Spleen (tissue), 11 donors: ENCODE measurements at regions not wholly inside any gene's neighbourhood (a gene's known extent, or its start where the extent isn't known, plus 50 kb on each side); places are given as distances from the start of the nearest gene placed in this dataset.

Experiments used
- DNase-seq: peaks from one replicate; pipeline ENCODE4 v3.0.0-alpha.2; 2020
- H3K27ac ChIP-seq, 8 donors: fragments of 200-600 bp; sonication (generic) in 7 of 8; 1 replicate in 4 of 8; 2 replicates in 4 of 8; pipeline versions ENCODE4 v1.5.0 to v1.8.0; 2016 to 2021; ENCODE audit warnings: inconsistent platforms in 4 of 8, mild to moderate bottlenecking in 4 of 8, moderate library complexity in 1 of 8
- H3K27me3 ChIP-seq, 7 donors: fragments of 200-600 bp; sonication (generic) in 6 of 7; replicated peaks in 1 of 7; 1 replicate in 4 of 7; 2 replicates in 3 of 7; pipeline versions ENCODE4 v1.5.0 to v1.8.0; 2016 to 2021; ENCODE audit warnings: inconsistent platforms in 3 of 7, mild to moderate bottlenecking in 1 of 7
- H3K36me3 ChIP-seq, 6 donors: fragments of 200-600 bp; sonication (generic) in 5 of 6; 1 replicate in 4 of 6; 2 replicates in 2 of 6; pipeline versions ENCODE4 v1.5.0 to v1.8.0; 2016 to 2021; ENCODE audit warnings: inconsistent platforms in 2 of 6
- H3K4me1 ChIP-seq, 6 donors: fragments of 200-600 bp; sonication (generic) in 5 of 6; 1 replicate in 3 of 6; 2 replicates in 3 of 6; pipeline versions ENCODE4 v1.5.0 to v1.8.0; 2016 to 2021; ENCODE audit warnings: inconsistent platforms in 3 of 6
- H3K4me3 ChIP-seq, 8 donors: fragments of 200-600 bp; sonication (generic) in 7 of 8; 1 replicate in 4 of 8; 2 replicates in 4 of 8; pipeline versions ENCODE4 v1.5.0 to v1.8.0; 2016 to 2021; ENCODE audit warnings: inconsistent platforms in 4 of 8, mild to moderate bottlenecking in 4 of 8, moderate library complexity in 2 of 8
- H3K9me3 ChIP-seq, 8 donors: fragments of 200-600 bp; sonication (generic) in 7 of 8; 1 replicate in 4 of 8; 2 replicates in 4 of 8; pipeline versions ENCODE4 v1.5.0 to v1.8.0; 2016 to 2021; ENCODE audit warnings: inconsistent platforms in 4 of 8
- CTCF ChIP-seq, 11 experiments: fragments of 200-600 bp in 7 of 11; fragments of 450-650 bp in 4 of 11; sonication (generic) in 4 of 11; IDR thresholded peaks in 8 of 11; conservative IDR thresholded peaks in 3 of 11; 1 replicate in 7 of 11; 2 replicates in 4 of 11; pipeline versions ENCODE4 v1.4.0 to v1.8.0; 2016 to 2021; ENCODE audit warnings: antibody characterized with exemption in 11 of 11, inconsistent platforms in 4 of 11, mild to moderate bottlenecking in 1 of 11
- POLR2A ChIP-seq, 3 donors: fragments of 450-650 bp; IDR thresholded peaks; one replicate each; pipeline ENCODE4 v1.5.1; 2017; ENCODE audit warnings: antibody characterized with exemption in 3 of 3, mild to moderate bottlenecking in 1 of 3
- POLR2AphosphoS5 ChIP-seq, 3 donors: sonication (generic); formaldehyde crosslinking; IDR thresholded peaks; one replicate each; pipeline ENCODE4 v1.5.1; 2017; ENCODE audit warnings: antibody characterized with exemption in 3 of 3
- WGBS, 5 donors: extraction: QIAGEN DNeasy Blood & Tissue Kit in 3 of 5; methylation state at CpG; one replicate each; pipeline versions ENCODE4 v1.1.5 to v1.1.7; 2013 to 2018; 5-methylcytosine and 5-hydroxymethylcytosine counted together
- intact Hi-C: fragments of 100-400 bp; cut with DNase I; formaldehyde crosslinking; loops from one replicate; pipeline ENCODE4 v1.15.0; 2023; ENCODE audit warnings: low total_unique reads
- donor health status: healthy with polysubstance abuse.
- donor health status: DM: no; HTN: no; CAD: no; lungs with moderate emphysema.
- donor health status: DM: no; HTN: no; CAD: no.
- donor health status: Bipolar disorder and iron deficiency.
- donor health status: healthy.
- donor health status: DM: no; HTN: no; CAD: no.
- donor health status: DM: yes; HTN: yes; CAD: no.

DNA sequence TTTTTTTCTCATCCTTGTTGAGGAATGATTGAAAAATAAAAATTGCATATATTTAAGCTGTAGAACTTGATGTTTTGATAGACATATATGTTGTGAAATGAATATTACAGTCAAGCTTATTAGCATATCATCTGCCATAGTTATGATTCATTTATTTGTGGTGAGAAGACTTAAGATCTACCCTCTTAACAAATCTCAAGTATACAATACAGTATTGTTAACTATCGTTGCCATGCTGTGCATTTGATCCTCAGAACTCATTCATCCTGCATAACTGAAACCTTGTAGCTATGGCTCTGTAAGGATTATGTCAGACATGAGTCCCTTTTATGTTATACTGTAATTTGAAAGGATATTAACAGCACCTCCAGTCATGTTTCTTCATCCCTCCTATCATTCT is 2045.3 kb downstream of the ARAP2 start:
- TF ChIP-seq POLR2AphosphoS5 (IDR thresholded peaks at IDR 0.05) (no peak), CTCF (IDR thresholded peaks at IDR 0.05 in 8 of 11, conservative IDR thresholded peaks at IDR 0.05 in 3 of 11) (no peak), POLR2A (IDR thresholded peaks at IDR 0.05) (no peak)
- intact Hi-C loops, result no loop called here
- H3K36me3 ChIP-seq, result no peaks in the 10 kb centered on the region
- H3K27ac ChIP-seq, result no peak overlapping the region
- no peak overlapping the region for H3K4me3 ChIP-seq
- peaks cover 0 to 6% (median 0%) of the 10 kb centered on the region in 8 donors for H3K9me3 ChIP-seq
- DNase-seq, result no peak
- H3K27me3 ChIP-seq, result no peaks in the 10 kb centered on the region
- no peaks in the 10 kb centered on the region for H3K4me1 ChIP-seq
- WGBS, 5 donors, result 79 to 83% (median 79%) methylated on average over 1 of the region's 1 CpG

GRCh38 chr4:34200535-34200934 is 2043.8 kb downstream of the ARAP2 start:
- WGBS, 5 donors, result 78 to 98% (median 93%) methylated on average over 2 of the region's 2 CpGs
- Histone ChIP-seq H3K4me3 (no peak overlapping the region), H3K9me3 (peaks cover 0 to 11% (median 4%) of the 10 kb centered on the region in 8 donors), H3K27ac (no peak overlapping the region), H3K4me1 (no peaks in the 10 kb centered on the region), H3K36me3 (no peaks in the 10 kb centered on the region), H3K27me3 (no peaks in the 10 kb centered on the region)
- no peak for DNase-seq
- intact Hi-C loops, result no loop called here
- no peak for TF ChIP-seq POLR2A (IDR thresholded peaks at IDR 0.05)
- TF ChIP-seq CTCF (IDR thresholded peaks at IDR 0.05 in 8 of 11, conservative IDR thresholded peaks at IDR 0.05 in 3 of 11), result no peak
- no peak for TF ChIP-seq POLR2AphosphoS5 (IDR thresholded peaks at IDR 0.05)

DNA sequence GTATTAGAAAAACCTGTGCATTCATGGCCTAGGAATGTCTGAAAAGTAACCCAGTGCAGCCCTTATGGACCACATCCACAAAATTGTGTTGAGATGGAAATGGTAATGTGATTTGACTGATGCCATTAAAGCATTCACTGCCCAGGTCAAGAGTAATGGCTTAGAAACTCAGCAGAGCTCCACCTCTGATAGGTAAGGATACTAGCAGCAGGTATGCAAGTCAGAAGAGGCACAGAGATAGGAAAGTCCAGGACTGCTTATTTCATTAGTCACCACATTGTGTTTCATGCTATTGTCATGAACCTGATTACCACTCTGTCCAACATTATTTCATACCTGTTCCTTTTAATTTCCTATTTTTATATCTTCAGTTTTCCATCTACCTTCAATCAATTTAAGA is 2042.2 kb downstream of the ARAP2 start:
- peaks cover 0 to 23% (median 12%) of the 10 kb centered on the region in 8 donors for H3K9me3 ChIP-seq
- no peak for TF ChIP-seq CTCF (IDR thresholded peaks at IDR 0.05 in 8 of 11, conservative IDR thresholded peaks at IDR 0.05 in 3 of 11)
- TF ChIP-seq POLR2A (IDR thresholded peaks at IDR 0.05), result no peak
- TF ChIP-seq POLR2AphosphoS5 (IDR thresholded peaks at IDR 0.05), result no peak
- no peaks in the 10 kb centered on the region for H3K4me1 ChIP-seq
- H3K36me3 ChIP-seq, result no peaks in the 10 kb centered on the region
- H3K4me3 ChIP-seq, result no peak overlapping the region
- no peaks in the 10 kb centered on the region for H3K27me3 ChIP-seq
- DNase-seq, result no peak
- intact Hi-C loops, result no loop called here
- no peak overlapping the region for H3K27ac ChIP-seq

DNA sequence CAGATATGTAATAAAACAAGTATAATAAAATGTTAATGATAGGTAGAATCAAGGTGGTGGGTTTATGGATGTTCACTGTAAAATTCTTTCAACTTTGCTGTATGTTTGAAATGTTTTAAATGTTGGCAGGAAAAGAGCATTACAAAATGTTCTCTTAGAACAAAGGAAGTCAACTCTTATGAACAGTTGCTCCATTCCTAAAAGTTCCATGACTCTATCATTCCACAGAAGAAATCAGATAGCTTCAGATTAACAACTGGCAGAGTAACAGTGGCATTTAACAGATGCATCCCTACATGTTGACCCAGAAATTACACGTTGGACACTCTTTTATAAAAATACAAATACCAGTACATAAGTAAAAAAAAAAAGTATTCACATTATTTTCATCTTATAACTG is 2023.7 kb downstream of the ARAP2 start:
- Histone ChIP-seq H3K27ac (no peak overlapping the region), H3K4me3 (no peak overlapping the region), H3K27me3 (no peaks in the 10 kb centered on the region), H3K4me1 (no peaks in the 10 kb centered on the region), H3K36me3 (no peaks in the 10 kb centered on the region), H3K9me3 (peaks cover 0 to 22% (median 12%) of the 10 kb centered on the region in 8 donors)
- intact Hi-C loops, result no loop called here
- DNase-seq, result no peak
- WGBS, 5 donors, result 56 to 80% (median 68%) methylated on average over 1 of the region's 1 CpG
- no peak for TF ChIP-seq POLR2A (IDR thresholded peaks at IDR 0.05)

GRCh38 chr4:34221986-34222385 is 2022.3 kb downstream of the ARAP2 start:
- intact Hi-C loops, result no loop called here
- Histone ChIP-seq H3K9me3 (peaks cover 0 to 26% (median 23%) of the 10 kb centered on the region in 8 donors), H3K27me3 (no peaks in the 10 kb centered on the region), H3K4me1 (no peaks in the 10 kb centered on the region), H3K4me3 (no peak overlapping the region), H3K27ac (no peak overlapping the region), H3K36me3 (no peaks in the 10 kb centered on the region)
- no peak for DNase-seq
- no peak for TF ChIP-seq POLR2A (IDR thresholded peaks at IDR 0.05)
- WGBS, 5 donors, result 79 to 92% (median 82%) methylated on average over 1 of the region's 1 CpG
